GM12878 (cell line): ENCODE measurements at regions not wholly inside any gene's neighbourhood (a gene's known extent, or its start where the extent isn't known, plus 50 kb on each side); places are given as distances from the start of the nearest gene placed in this dataset.

ENCODE experiments used
- ATAC-seq: fragments of 200-7000 bp; cut with Tn5 transposase; 3 replicates; pipeline ENCODE4 v1.9.1; 2020; ENCODE audit warnings: mild to moderate bottlenecking, moderate library complexity
- BruUV-seq: library from RNA; stranded (reverse); fragments of 400-500 nt; replicated peaks from 2 replicates; lab custom pipeline; 2021; lab: Mats Ljungman, UMichigan
- CTCF ChIA-PET: fragments of 300-600 bp; sonication (Branson Sonifier 250); formaldehyde crosslinking; extraction: SDS; loops from one replicate; lab custom pipeline; 2021; ENCODE audit warnings: inconsistent platforms; lab: Yijun Ruan, JAX
- POLR2A ChIA-PET: fragments of 350-600 bp; formaldehyde crosslinking; extraction: SDS; loops from one replicate; lab custom pipeline; 2021; ENCODE audit warnings: inconsistent platforms; lab: Charles Lee
- RAD21 ChIA-PET: fragments of 300-600 bp; sonication (Branson Sonifier 250); formaldehyde crosslinking; loops from one replicate; lab custom pipeline; 2023; ENCODE audit warnings: antibody characterized with exemption; ENCODE audit not compliant: unreplicated experiment; lab: Charles Lee
- SMC1A ChIA-PET: fragments of 300-600 bp; sonication (Branson Sonifier 250); formaldehyde crosslinking; loops from one replicate; lab custom pipeline; 2023; ENCODE audit not compliant: unreplicated experiment, uncharacterized antibody; lab: Charles Lee
- DNase-seq: peaks from one replicate; pipeline ENCODE4 v3.0.0-alpha.2; 2011; ENCODE audit warnings: low read depth, low spot score
- FAIRE-seq: peaks from 3 replicates; lab custom pipeline; 2011; peaks lifted over from hg19 to GRCh38; lab: Jason Lieb, UNC
- H2AFZ ChIP-seq: 2 replicates; pipeline ENCODE4 v1.6.0; 2011; ENCODE audit warnings: low read depth, low read length, control low read depth; ENCODE audit not compliant: control insufficient read depth
- H3K27ac ChIP-seq: 2 replicates; pipeline ENCODE4 v1.5.1; 2011; ENCODE audit warnings: control low read depth; ENCODE audit not compliant: control insufficient read depth, insufficient read depth
- H3K27me3 ChIP-seq, 2 experiments: replicated peaks in 1 of 2; 2 replicates each; pipeline versions ENCODE4 v1.6.0 to v1.6.1; 2011; ENCODE audit warnings: low read length in 1 of 2; ENCODE audit not compliant: control insufficient read depth in 2 of 2, insufficient read depth in 2 of 2
- H3K36me3 ChIP-seq, 2 experiments: 2 replicates each; pipeline ENCODE4 v1.5.1; 2011; ENCODE audit warnings: low read length in 1 of 2; ENCODE audit not compliant: control insufficient read depth in 2 of 2, insufficient read depth in 2 of 2
- H3K4me1 ChIP-seq: 2 replicates; pipeline ENCODE4 v1.6.1; 2011; ENCODE audit warnings: mild to moderate bottlenecking, low read length, moderate library complexity, mixed read lengths; ENCODE audit not compliant: control insufficient read depth, insufficient read depth
- H3K4me2 ChIP-seq: 2 replicates; pipeline ENCODE4 v1.6.0; 2011; ENCODE audit warnings: control low read depth; ENCODE audit not compliant: control insufficient read depth, insufficient read depth
- H3K4me3 ChIP-seq: fragments of 200-600 bp; sonication (generic); 2 replicates; pipeline ENCODE4 v1.5.1; 2016
- H3K79me2 ChIP-seq: 2 replicates; pipeline ENCODE4 v1.6.0; 2011; ENCODE audit warnings: low read length; ENCODE audit not compliant: control insufficient read depth, insufficient read depth
- H3K9ac ChIP-seq: 2 replicates; pipeline ENCODE4 v1.8.0; 2011; ENCODE audit warnings: low read length, control low read depth, mixed read lengths; ENCODE audit not compliant: control insufficient read depth, insufficient read depth
- H3K9me3 ChIP-seq: replicated peaks from 3 replicates; pipeline ENCODE4 v1.5.1; 2011; ENCODE audit warnings: mild to moderate bottlenecking, low read length; ENCODE audit not compliant: control insufficient read depth, insufficient read depth
- H4K20me1 ChIP-seq: 2 replicates; pipeline ENCODE4 v1.6.0; 2011; ENCODE audit not compliant: control insufficient read depth, insufficient read depth
- CHD2 ChIP-seq: IDR thresholded peaks from 2 replicates; pipeline ENCODE4 v1.6.1; 2011; ENCODE audit warnings: low read depth, low read length, improper control_type of control experiment, borderline replicate concordance
- CHD4 ChIP-seq: fragments of 200-600 bp; sonication (generic); IDR thresholded peaks from 2 replicates; pipeline ENCODE4 v1.6.1; 2016; ENCODE audit warnings: mild to moderate bottlenecking
- HDAC6 ChIP-seq: fragments of 200-600 bp; sonication (generic); IDR thresholded peaks from one replicate; pipeline ENCODE4 v1.8.0; 2017; ENCODE audit warnings: antibody characterized with exemption; ENCODE audit not compliant: unreplicated experiment
- IKZF1 ChIP-seq: fragments of 450-650 bp; conservative IDR thresholded peaks from 2 replicates; pipeline ENCODE4 v1.6.1; 2017; ENCODE audit warnings: antibody characterized with exemption, mild to moderate bottlenecking
- IKZF2 ChIP-seq, 2 experiments: fragments of 450-650 bp; IDR thresholded peaks; 2 replicates each; pipeline ENCODE4 v1.6.1; 2017; ENCODE audit warnings: mild to moderate bottlenecking in 2 of 2, moderate library complexity in 2 of 2
- MEF2A ChIP-seq: IDR thresholded peaks from 2 replicates; pipeline ENCODE4 v1.6.1; 2011; ENCODE audit warnings: low read depth, mild to moderate bottlenecking, low read length, moderate library complexity; ENCODE audit not compliant: insufficient read depth
- MTA2 ChIP-seq: fragments of 450-650 bp; IDR thresholded peaks from 2 replicates; pipeline ENCODE4 v1.6.1; 2016; ENCODE audit warnings: low read depth, mild to moderate bottlenecking, moderate library complexity
- NKRF ChIP-seq: fragments of 450-650 bp; conservative IDR thresholded peaks from 2 replicates; pipeline ENCODE4 v1.6.1; 2017; ENCODE audit warnings: mild to moderate bottlenecking, moderate library complexity
- POU2F2 ChIP-seq: IDR thresholded peaks from 3 replicates; pipeline ENCODE4 v1.6.1; 2011; ENCODE audit warnings: low read depth, mild to moderate bottlenecking, low read length, borderline replicate concordance
- SMARCA5 ChIP-seq: fragments of 450-650 bp; IDR thresholded peaks from 2 replicates; pipeline ENCODE4 v1.6.1; 2017; ENCODE audit warnings: mild to moderate bottlenecking
- ZBTB4 ChIP-seq: fragments of 450-650 bp; formaldehyde crosslinking; IDR thresholded peaks from 2 replicates; pipeline ENCODE4 v1.4.0; 2022; ENCODE audit warnings: mild to moderate bottlenecking, moderate library complexity
- ZNF217 ChIP-seq: fragments of 450-650 bp; IDR thresholded peaks from 2 replicates; pipeline ENCODE4 v1.6.1; 2017; ENCODE audit warnings: antibody characterized with exemption, mild to moderate bottlenecking
- ZNF687 ChIP-seq: fragments of 450-650 bp; IDR thresholded peaks from 2 replicates; pipeline ENCODE4 v1.6.1; 2017; ENCODE audit warnings: mild to moderate bottlenecking, moderate library complexity
- WGBS: methylation state at CpG from one replicate; pipeline ENCODE4 v1.1.6; 2016; ENCODE audit warnings: low lambda C conversion rate; ENCODE audit not compliant: insufficient replicate concordance, insufficient coverage; ENCODE audit errors: missing lambda C conversion rate; 5-methylcytosine and 5-hydroxymethylcytosine counted together
- in situ Hi-C: fragments of 300-500 bp; cut with MboI; formaldehyde crosslinking; loops from 9 replicates; pipeline ENCODE4 v1.14.3; 2018; ENCODE audit warnings: mixed read lengths
- intact Hi-C: fragments of 100-400 bp; cut with micrococcal nuclease; formaldehyde crosslinking; loops from one replicate; pipeline ENCODE4 v1.14.2; 2022; ENCODE audit not compliant: unreplicated experiment
- TF ChIP-seq, protein P1 (sequence below): fragments of 450-650 bp; IDR thresholded peaks from 2 replicates; pipeline ENCODE4 v1.6.1; 2016; ENCODE audit warnings: mild to moderate bottlenecking

DNA sequence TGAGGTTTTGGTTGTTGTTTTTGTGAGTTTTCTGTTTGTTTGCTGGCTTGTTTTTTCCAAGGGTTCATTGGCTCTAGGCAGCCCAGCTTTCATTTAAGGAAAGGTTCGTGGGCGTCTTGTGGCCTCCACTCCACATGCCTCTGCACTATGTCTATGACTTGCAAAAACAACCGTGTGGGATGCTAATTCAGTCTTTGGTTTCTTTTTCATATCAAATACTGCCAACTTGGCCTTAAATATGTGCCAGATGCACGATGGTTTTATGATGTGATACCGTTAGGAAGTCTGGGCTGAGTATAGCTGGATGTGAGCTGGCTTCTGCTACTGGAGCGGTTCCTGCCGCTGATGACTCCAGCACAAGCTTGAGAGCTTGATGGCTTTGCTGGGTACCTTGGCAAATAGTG lies 96.3 kb downstream of the BMP2 start:
- FAIRE-seq (no peak), ATAC-seq (peak; percentile 60), DNase-seq (no peak)
- no peaks in the 10 kb centered on the region for H4K20me1 ChIP-seq
- ChIA-PET SMC1A (interaction anchor here (0.6 to 17.1 kb wide), 17 partner anchors 8 to 422 kb away, joined by 3 to 370 read pairs (median 5); no protein-coding TSS in a partner anchor), RAD21 (interaction anchor here (0.8 to 7.0 kb wide), 15 partner anchors 8 to 75 kb away, joined by 3 to 75 read pairs (median 5); no protein-coding TSS in a partner anchor), POLR2A (interaction anchor here (0.7 to 2.3 kb wide), 8 partner anchors 8 to 211 kb away, joined by 3 to 14 read pairs (median 4); no protein-coding TSS in a partner anchor), CTCF (interaction anchor here (1.3 to 7.3 kb wide), 5 partner anchors 13 to 422 kb away, joined by 3 to 77 read pairs (median 15); no protein-coding TSS in a partner anchor)
- intact Hi-C loops (no loop called here), in situ Hi-C loops (no loop called here)
- WGBS = 21% methylated on average over 7 of the region's 7 CpGs
- H3K9ac ChIP-seq = no peak overlapping the region
- H3K36me3 ChIP-seq = no peaks in the 10 kb centered on the region
- no peak overlapping the region for H3K4me3 ChIP-seq
- H3K27ac ChIP-seq = no peak overlapping the region
- no peaks in the 10 kb centered on the region for H3K4me1 ChIP-seq
- H3K79me2 ChIP-seq = no peaks in the 10 kb centered on the region
- H3K4me2 ChIP-seq = no peak overlapping the region
- no peaks in the 10 kb centered on the region for H3K9me3 ChIP-seq
- no peaks in the 10 kb centered on the region for H3K27me3 ChIP-seq
- BruUV-seq = no TSS peak
- no peak overlapping the region for H2AFZ ChIP-seq
- TF ChIP-seq NKRF = no peak
- peak; percentile 40 to 62; a peak in 1 of 4 replicates for TF ChIP-seq IKZF2 (IDR thresholded peaks at IDR 0.05)
- no peak for TF ChIP-seq ZNF217
- peak; percentile 72 for TF ChIP-seq IKZF1
- TF ChIP-seq, protein P1, sequence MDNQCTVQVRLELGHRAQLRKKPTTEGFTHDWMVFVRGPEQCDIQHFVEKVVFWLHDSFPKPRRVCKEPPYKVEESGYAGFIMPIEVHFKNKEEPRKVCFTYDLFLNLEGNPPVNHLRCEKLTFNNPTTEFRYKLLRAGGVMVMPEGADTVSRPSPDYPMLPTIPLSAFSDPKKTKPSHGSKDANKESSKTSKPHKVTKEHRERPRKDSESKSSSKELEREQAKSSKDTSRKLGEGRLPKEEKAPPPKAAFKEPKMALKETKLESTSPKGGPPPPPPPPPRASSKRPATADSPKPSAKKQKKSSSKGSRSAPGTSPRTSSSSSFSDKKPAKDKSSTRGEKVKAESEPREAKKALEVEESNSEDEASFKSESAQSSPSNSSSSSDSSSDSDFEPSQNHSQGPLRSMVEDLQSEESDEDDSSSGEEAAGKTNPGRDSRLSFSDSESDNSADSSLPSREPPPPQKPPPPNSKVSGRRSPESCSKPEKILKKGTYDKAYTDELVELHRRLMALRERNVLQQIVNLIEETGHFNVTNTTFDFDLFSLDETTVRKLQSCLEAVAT = 0 out of 2 replicates have a peak, but pooled peaks have one; percentile 65
- no peak for TF ChIP-seq POU2F2
- 0 out of 2 replicates have a peak, but pooled peaks have one; percentile 21 for TF ChIP-seq ZNF687
- TF ChIP-seq SMARCA5 = no peak
- no peak for TF ChIP-seq ZBTB4 (CRISPR knock-in tag)
- no peak for TF ChIP-seq CHD4
- TF ChIP-seq MTA2 = 0 out of 2 replicates have a peak, but pooled peaks have one; percentile 16
- TF ChIP-seq HDAC6 = no peak
- no peak for TF ChIP-seq MEF2A
- TF ChIP-seq CHD2 = no peak
